A673 (cell line): ENCODE measurements at regions not wholly inside any gene's neighbourhood (a gene's known extent, or its start where the extent isn't known, plus 50 kb on each side); places are given as distances from the start of the nearest gene placed in this dataset.

Source experiments
- EZH2 ChIP-seq: fragments of 200-600 bp; sonication (generic); IDR thresholded peaks from 2 replicates; pipeline ENCODE4 v1.6.1; 2017; ENCODE audit warnings: borderline replicate concordance, low read depth, mild to moderate bottlenecking, mixed read lengths, antibody characterized with exemption, low read length; ENCODE audit not compliant: poor library complexity, severe bottlenecking
- TF ChIP-seq, protein P1 (sequence below): fragments of 300-800, 200-600 bp; sonication (generic); conservative IDR thresholded peaks from 2 replicates; pipeline ENCODE4 v1.5.1; 2017; ENCODE audit warnings: low read depth, mild to moderate bottlenecking, antibody characterized with exemption, low read length, moderate library complexity, mixed read lengths

DNA sequence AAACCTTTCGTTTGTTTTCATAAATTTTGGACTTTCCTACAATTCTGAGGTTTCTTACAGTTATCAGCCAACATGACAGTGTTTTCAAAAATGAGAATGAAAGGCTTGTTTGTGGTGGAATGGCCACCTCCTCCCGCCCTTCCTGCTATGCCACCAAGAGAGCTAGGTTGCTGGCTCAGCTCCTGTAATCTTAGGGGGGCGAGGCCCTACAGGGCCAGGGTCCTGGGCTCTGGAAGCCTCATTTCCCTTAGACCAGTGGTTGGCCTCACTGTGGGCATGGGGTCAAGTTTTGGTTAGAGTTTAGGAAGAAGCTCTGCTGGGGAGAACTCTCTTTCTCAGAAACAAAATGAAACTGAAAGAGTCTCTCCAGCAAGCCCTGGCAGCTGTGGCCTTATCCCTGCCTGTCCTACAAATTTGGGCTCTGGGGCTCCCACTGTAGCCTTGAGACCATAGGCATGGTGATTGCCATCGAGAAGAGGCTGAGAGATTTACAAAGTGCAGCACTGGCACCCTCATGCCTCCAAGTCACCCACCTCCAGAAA lies 66.2 kb downstream of the IRX1 start:
- TF ChIP-seq, protein P1, sequence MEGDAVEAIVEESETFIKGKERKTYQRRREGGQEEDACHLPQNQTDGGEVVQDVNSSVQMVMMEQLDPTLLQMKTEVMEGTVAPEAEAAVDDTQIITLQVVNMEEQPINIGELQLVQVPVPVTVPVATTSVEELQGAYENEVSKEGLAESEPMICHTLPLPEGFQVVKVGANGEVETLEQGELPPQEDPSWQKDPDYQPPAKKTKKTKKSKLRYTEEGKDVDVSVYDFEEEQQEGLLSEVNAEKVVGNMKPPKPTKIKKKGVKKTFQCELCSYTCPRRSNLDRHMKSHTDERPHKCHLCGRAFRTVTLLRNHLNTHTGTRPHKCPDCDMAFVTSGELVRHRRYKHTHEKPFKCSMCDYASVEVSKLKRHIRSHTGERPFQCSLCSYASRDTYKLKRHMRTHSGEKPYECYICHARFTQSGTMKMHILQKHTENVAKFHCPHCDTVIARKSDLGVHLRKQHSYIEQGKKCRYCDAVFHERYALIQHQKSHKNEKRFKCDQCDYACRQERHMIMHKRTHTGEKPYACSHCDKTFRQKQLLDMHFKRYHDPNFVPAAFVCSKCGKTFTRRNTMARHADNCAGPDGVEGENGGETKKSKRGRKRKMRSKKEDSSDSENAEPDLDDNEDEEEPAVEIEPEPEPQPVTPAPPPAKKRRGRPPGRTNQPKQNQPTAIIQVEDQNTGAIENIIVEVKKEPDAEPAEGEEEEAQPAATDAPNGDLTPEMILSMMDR = no peak
- TF ChIP-seq EZH2 = no peak
